Adrenal gland (tissue), 9 donors: ENCODE measurements at regions not wholly inside any gene's neighbourhood (a gene's known extent, or its start where the extent isn't known, plus 50 kb on each side); places are given as distances from the start of the nearest gene placed in this dataset.
"Not testable (repeated sequence)": the region's sequence is repeated elsewhere in the genome, so short reads cannot be mapped to it uniquely, and the experiment has no call there.

ENCODE experiments used
- DNase-seq, 7 donors: peaks; one replicate each; pipeline ENCODE4 v3.0.0-alpha.2; 2019 to 2020
- H3K27ac ChIP-seq, 5 donors: fragments of 200-600 bp; sonication (generic) in 4 of 5; 1 replicate in 3 of 5; 2 replicates in 2 of 5; pipeline versions ENCODE4 v1.5.1 to v1.8.0; 2016 to 2020; ENCODE audit warnings: mild to moderate bottlenecking in 1 of 5
- H3K27me3 ChIP-seq: fragments of 200-600 bp; 2 replicates; pipeline ENCODE4 v1.8.0; 2021
- H3K36me3 ChIP-seq, 2 donors: fragments of 200-600 bp; replicated peaks in 1 of 2; 1 replicate in 1 of 2; 2 replicates in 1 of 2; pipeline versions ENCODE4 v1.5.1 to v1.8.0; 2018 to 2022
- H3K4me1 ChIP-seq, 2 donors: fragments of 200-600 bp; replicated peaks in 1 of 2; 1 replicate in 1 of 2; 2 replicates in 1 of 2; pipeline versions ENCODE4 v1.5.1 to v1.8.0; 2018 to 2021
- H3K4me3 ChIP-seq, 4 donors: fragments of 200-600 bp; sonication (generic) in 3 of 4; one replicate each; pipeline ENCODE4 v1.5.1; 2016 to 2018
- H3K9me3 ChIP-seq, 3 donors: fragments of 200-600 bp; sonication (generic) in 1 of 3; replicated peaks in 1 of 3; 1 replicate in 2 of 3; 2 replicates in 1 of 3; pipeline versions ENCODE4 v1.5.1 to v1.8.0; 2016 to 2021
- CTCF ChIP-seq, 6 experiments: fragments of 450-650 bp in 4 of 6; fragments of 200-600 bp in 2 of 6; sonication (generic) in 1 of 6; IDR thresholded peaks; 1 replicate in 5 of 6; 2 replicates in 1 of 6; pipeline versions ENCODE4 v1.5.1 to v1.8.0; 2016 to 2021; ENCODE audit warnings: antibody characterized with exemption in 6 of 6, mild to moderate bottlenecking in 2 of 6, moderate library complexity in 1 of 6
- POLR2A ChIP-seq, 2 donors: fragments of 450-650 bp; IDR thresholded peaks; one replicate each; pipeline ENCODE4 v1.6.1; 2017; ENCODE audit warnings: antibody characterized with exemption in 2 of 2, mild to moderate bottlenecking in 2 of 2, moderate library complexity in 1 of 2
- WGBS, 4 donors: extraction: QIAGEN DNeasy Blood & Tissue Kit in 2 of 4; methylation state at CpG; one replicate each; pipeline versions ENCODE4 v1.1.5 to v1.1.7; 2013 to 2017; 5-methylcytosine and 5-hydroxymethylcytosine counted together
- intact Hi-C, 2 donors: fragments of 100-400 bp; cut with DNase I; formaldehyde crosslinking; loops; one replicate each; pipeline versions ENCODE4 v1.14.1 to v1.15.0; 2022 to 2023
- donor health status: healthy with polysubstance abuse.
- donor health status: Bipolar disorder and iron deficiency.
- donor health status: DM: yes; HTN: yes; CAD: no.
- donor health status: DM: no; HTN: no; CAD: no.
- donor health status: DM: no; HTN: no; CAD: no.

- WGBS, 4 donors: 85 to 91% (median 88%) methylated on average over 10 of the region's 10 CpGs
- intact Hi-C loops: no loop called here
- H3K4me3 ChIP-seq: no peak overlapping the region
- no peaks in the 10 kb centered on the region for H3K4me1 ChIP-seq
- H3K36me3 ChIP-seq: no peaks in the 10 kb centered on the region
- DNase-seq: no peak
- no peaks in the 10 kb centered on the region for H3K9me3 ChIP-seq
- no peaks in the 10 kb centered on the region for H3K27me3 ChIP-seq
- H3K27ac ChIP-seq: no peak overlapping the region
- TF ChIP-seq CTCF (IDR thresholded peaks at IDR 0.05): no peak
- TF ChIP-seq POLR2A (IDR thresholded peaks at IDR 0.05): no peak
Measured at GRCh38 chr5:85549229-85549628, 1068.5 kb upstream of the COX7C start.

- no peaks in the 10 kb centered on the region for H3K27me3 ChIP-seq
- WGBS, 4 donors: 85 to 88% (median 86%) methylated on average over 20 to 24 of the region's 24 CpGs
- no peak overlapping the region for H3K4me3 ChIP-seq
- H3K9me3 ChIP-seq: no peaks in the 10 kb centered on the region
- DNase-seq: no peak
- intact Hi-C loops: no loop called here
- no peak overlapping the region for H3K27ac ChIP-seq
- no peaks in the 10 kb centered on the region for H3K36me3 ChIP-seq
- no peaks in the 10 kb centered on the region for H3K4me1 ChIP-seq
- TF ChIP-seq POLR2A (IDR thresholded peaks at IDR 0.05) (no peak), CTCF (IDR thresholded peaks at IDR 0.05) (no peak)
Measured at GRCh38 chr5:85549836-85550599, 1067.7 kb upstream of the COX7C start.

GRCh38 chr5:85556464-85556863, 1061.3 kb upstream of the COX7C start:
- no peaks in the 10 kb centered on the region for H3K9me3 ChIP-seq
- no peak overlapping the region for H3K27ac ChIP-seq
- intact Hi-C loops: no loop called here
- no peaks in the 10 kb centered on the region for H3K36me3 ChIP-seq
- H3K27me3 ChIP-seq: no peaks in the 10 kb centered on the region
- no peaks in the 10 kb centered on the region for H3K4me1 ChIP-seq
- DNase-seq: no peak
- H3K4me3 ChIP-seq: no peak overlapping the region
- TF ChIP-seq POLR2A (IDR thresholded peaks at IDR 0.05) (no peak), CTCF (IDR thresholded peaks at IDR 0.05) (no peak)
- WGBS, 4 donors: 72 to 100% (median 90%) methylated on average over 1 to 3 of the region's 3 CpGs

GRCh38 chr5:85576666-85577065, 1041.1 kb upstream of the COX7C start:
- Histone ChIP-seq H3K36me3 (no peaks in the 10 kb centered on the region), H3K9me3 (no peaks in the 10 kb centered on the region), H3K27me3 (no peaks in the 10 kb centered on the region), H3K4me1 (no peaks in the 10 kb centered on the region), H3K27ac (no peak overlapping the region), H3K4me3 (no peak overlapping the region)
- WGBS, 4 donors: 63 to 78% (median 69%) methylated on average over 1 of the region's 1 CpG
- TF ChIP-seq POLR2A (IDR thresholded peaks at IDR 0.05): no peak
- no peak for TF ChIP-seq CTCF (IDR thresholded peaks at IDR 0.05)
- intact Hi-C loops: no loop called here
- DNase-seq: no peak

GRCh38 chr5:85587806-85588205, 1029.9 kb upstream of the COX7C start:
- H3K4me1 ChIP-seq, intact Hi-C loops, H3K36me3 ChIP-seq, H3K27me3 ChIP-seq, DNase-seq, H3K27ac ChIP-seq, H3K9me3 ChIP-seq, H3K4me3 ChIP-seq: not testable (repeated sequence)
- 19 to 56% (median 39%) methylated on average over 2 to 6 of the region's 6 CpGs for WGBS, 4 donors

GRCh38 chr5:85588268-85588667, 1029.5 kb upstream of the COX7C start:
- H3K9me3 ChIP-seq, intact Hi-C loops, H3K27me3 ChIP-seq, H3K4me3 ChIP-seq, H3K27ac ChIP-seq, DNase-seq, H3K4me1 ChIP-seq, H3K36me3 ChIP-seq: not testable (repeated sequence)
- WGBS, 4 donors: 62 to 73% (median 72%) methylated on average over 1 to 3 of the region's 3 CpGs
